ENCODE measurements at regions not wholly inside any gene's neighbourhood (a gene's known extent, or its start where the extent isn't known, plus 50 kb on each side); places are given as distances from the start of the nearest gene placed in this dataset.

DNA sequence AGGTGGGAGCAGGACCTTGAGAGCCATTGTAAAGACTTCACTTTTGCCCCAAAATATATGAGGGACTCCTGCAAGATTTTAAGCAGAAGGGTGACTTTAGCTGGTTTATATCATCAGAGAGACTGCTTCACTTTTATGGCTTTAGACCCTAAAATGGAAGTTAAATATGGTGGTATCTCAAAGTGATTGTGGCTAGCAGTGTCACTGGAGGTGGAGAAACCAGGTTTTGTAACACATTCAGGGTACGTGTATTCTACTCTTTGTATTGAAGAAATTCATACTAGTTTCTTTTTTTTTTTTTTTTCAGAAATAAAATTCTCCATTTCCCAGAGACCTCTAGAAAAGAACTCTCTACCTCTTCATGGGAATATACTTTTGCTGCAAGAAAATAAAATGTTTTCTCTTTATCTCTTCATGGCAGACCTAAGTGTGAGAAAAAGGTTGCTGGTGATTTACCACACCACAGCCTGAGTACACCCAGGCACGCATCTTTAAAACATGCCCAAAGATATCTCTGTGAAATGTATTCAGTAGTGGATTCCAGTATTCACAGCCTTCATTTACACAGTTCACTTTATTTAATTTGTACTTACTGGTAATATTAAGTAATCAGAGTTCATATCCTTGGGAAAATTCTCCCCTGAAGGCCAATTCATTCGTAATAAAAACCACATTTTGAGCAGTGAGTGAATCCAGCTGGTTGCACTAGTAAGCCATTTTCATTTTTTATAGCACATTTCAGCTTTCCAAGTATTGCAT, 74.3 kb upstream of the GUCY1A1 start:
- no peak for TF ChIP-seq CTCF (conservative IDR thresholded peaks at IDR 0.05; ENCODE audit: low read depth, low read length)
- no peak overlapping the region for H3K4me3 ChIP-seq (ENCODE audit: low read depth, low read length)
- DNase-seq (ENCODE audit: low read depth): no peak

DNA sequence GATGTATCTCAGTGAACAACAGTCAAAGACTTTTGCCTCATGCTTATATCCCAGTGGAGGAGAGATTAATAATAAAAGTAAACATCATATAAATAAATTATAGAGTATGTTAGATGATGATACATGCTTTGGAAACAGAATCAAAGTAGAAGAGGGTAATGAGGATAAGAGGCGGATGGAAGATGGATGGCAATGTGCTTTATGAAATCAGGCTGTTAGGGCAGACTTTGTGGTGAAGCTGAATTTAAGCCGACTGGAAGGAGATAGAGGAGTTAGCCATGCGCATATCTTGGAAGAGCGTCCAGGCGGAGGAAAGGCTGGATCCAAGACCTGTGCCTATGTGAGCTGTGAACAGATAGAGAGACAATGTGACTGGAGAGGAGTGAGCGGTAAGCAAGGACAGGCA, 74.9 kb upstream of the GUCY1A1 start:
- DNase-seq (ENCODE audit: low read depth): no peak
- no peak overlapping the region for H3K4me3 ChIP-seq (ENCODE audit: low read depth, low read length)
- TF ChIP-seq CTCF (conservative IDR thresholded peaks at IDR 0.05; ENCODE audit: low read depth, low read length): no peak

DNA sequence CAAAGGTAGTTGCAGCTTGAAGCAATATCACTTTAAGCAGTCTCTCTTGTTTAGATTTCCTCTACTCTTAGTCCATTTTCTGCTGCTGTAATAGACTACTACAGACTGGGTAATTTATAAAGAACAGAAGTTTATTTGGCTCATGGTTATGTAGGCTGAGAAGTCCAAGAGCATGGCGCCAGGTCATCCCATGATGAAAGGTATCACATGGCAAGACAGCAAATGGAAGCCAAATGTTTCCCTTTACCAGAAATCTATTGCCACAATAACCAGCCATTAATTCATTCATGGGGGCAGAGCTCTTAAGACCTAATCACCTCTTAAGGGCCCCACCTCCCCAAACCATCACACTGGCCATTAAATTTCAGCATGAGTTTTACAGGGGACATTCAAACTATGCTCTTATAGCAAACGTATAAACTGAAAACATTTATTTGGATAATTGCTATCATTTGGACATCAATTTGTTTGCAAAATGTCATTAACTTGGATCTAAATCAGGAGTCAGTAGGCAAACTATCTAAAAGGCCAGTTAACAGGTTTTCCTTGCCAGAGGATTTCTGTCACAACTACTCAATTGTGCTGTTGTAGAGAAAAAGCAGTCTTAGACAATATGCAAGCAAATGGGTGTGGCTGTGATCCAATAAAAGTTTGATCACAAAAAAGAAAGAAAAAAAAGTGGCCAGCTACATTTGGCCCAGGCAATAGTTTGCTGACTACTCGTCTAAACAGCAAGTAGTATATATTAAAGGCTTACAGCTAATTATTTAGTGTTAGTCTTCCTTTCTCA, 75.7 kb upstream of the GUCY1A1 start:
- no peak for TF ChIP-seq CTCF (conservative IDR thresholded peaks at IDR 0.05; ENCODE audit: low read depth, low read length)
- H3K4me3 ChIP-seq (ENCODE audit: low read depth, low read length): no peak overlapping the region
- DNase-seq (ENCODE audit: low read depth): no peak

DNA sequence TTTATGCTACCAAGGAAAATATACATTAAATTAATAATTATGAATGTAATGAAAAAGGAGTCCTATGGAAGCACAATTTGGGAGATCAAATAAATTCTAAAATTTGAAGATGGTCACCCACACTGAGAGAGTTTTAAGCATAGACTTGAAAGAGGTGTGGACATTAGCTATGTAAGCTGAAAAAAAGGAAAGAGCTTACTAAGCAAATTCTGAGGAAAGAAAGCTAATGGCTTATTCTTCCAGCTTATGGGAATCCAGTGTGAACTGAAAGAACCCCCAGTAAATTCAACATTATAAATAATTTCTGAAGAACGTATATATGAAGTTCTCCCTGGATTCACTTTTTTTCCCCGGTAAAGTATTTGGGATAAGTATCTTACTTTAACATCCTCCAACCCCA, 78.2 kb upstream of the GUCY1A1 start:
- TF ChIP-seq CTCF (conservative IDR thresholded peaks at IDR 0.05; ENCODE audit: low read depth, low read length): no peak
- no peak overlapping the region for H3K4me3 ChIP-seq (ENCODE audit: low read depth, low read length)
- DNase-seq (ENCODE audit: low read depth): no peak

DNA sequence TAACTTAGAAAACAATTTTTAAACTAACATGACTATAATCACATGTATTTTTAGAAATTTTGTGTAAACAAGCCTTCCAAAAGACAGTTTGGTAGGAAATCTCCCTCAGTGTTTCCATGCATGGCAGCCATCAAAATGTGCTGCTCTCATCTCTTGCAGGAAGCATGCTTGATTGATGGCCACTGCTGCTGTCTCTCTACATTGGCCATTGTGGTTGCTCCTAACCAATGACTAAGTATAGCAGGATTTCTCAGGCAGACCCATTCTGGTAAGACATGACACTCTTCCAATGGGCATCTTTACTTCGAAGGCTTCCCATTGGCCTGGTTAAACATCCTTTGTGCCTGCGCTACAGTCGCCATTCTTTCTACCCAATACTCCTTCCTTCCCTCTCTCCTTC, 78.9 kb upstream of the GUCY1A1 start:
- H3K4me3 ChIP-seq (ENCODE audit: low read depth, low read length): no peak overlapping the region
- no peak for TF ChIP-seq CTCF (conservative IDR thresholded peaks at IDR 0.05; ENCODE audit: low read depth, low read length)
- DNase-seq (ENCODE audit: low read depth): no peak

- no peak overlapping the region for H3K4me3 ChIP-seq (ENCODE audit: low read depth, low read length)
- no peak for TF ChIP-seq CTCF (conservative IDR thresholded peaks at IDR 0.05; ENCODE audit: low read depth, low read length)
Measured at GRCh38 chr4:155582971-155583437, 83.6 kb upstream of the GUCY1A1 start.

More at GRCh38 chr4:155582971-155583437, 83.6 kb upstream of the GUCY1A1 start:
- DNase-seq (ENCODE audit: low read depth): no peak
